T47D (cell line): ENCODE measurements at regions not wholly inside any gene's neighbourhood (a gene's known extent, or its start where the extent isn't known, plus 50 kb on each side); places are given as distances from the start of the nearest gene placed in this dataset.
A peak's percentile ranks its signal among the peaks of the same experiment; 100 is the strongest.

ENCODE experiments used
- DNase-seq, 2 experiments: peaks; one replicate each; pipeline versions ENCODE4 v3.0.0 to v3.0.0-alpha.2; 2011 to 2012; ENCODE audit warnings: low read depth in 1 of 2, low spot score in 1 of 2
- JUND ChIP-seq: IDR thresholded peaks from 2 replicates; pipeline ENCODE4 v1.6.1; 2012; ENCODE audit warnings: low read depth
- in situ Hi-C: cut with HindIII; loops from 2 replicates; pipeline ENCODE4 v1.10.0; 2016; ENCODE audit warnings: low sequenced_read_pairs, low pct_unique_long_range_greater_than_20kb

GRCh38 chr21:15241997-15242736 is 177.4 kb upstream of the NRIP1 start:
- DNase-seq: peak in 1 of 2 experiments; percentile 46
- in situ Hi-C loops: no loop called here
- TF ChIP-seq JUND: no peak

- no peak for DNase-seq
- in situ Hi-C loops: no loop called here
- no peak for TF ChIP-seq JUND
Measured at GRCh38 chr21:15242906-15243305, 178.1 kb upstream of the NRIP1 start.

GRCh38 chr21:15243406-15243805 is 178.6 kb upstream of the NRIP1 start:
- in situ Hi-C loops: no loop called here
- DNase-seq: no peak
- no peak for TF ChIP-seq JUND

GRCh38 chr21:15247613-15248012 is 182.8 kb upstream of the NRIP1 start:
- in situ Hi-C loops: no loop called here
- no peak for TF ChIP-seq JUND
- DNase-seq: no peak

- in situ Hi-C loops: no loop called here
- no peak for TF ChIP-seq JUND
- DNase-seq: no peak
Measured at GRCh38 chr21:15249285-15249993, 184.6 kb upstream of the NRIP1 start.

GRCh38 chr21:15250384-15250783 is 185.6 kb upstream of the NRIP1 start:
- DNase-seq: no peak
- no peak for TF ChIP-seq JUND
- in situ Hi-C loops: no loop called here

GRCh38 chr21:15252431-15252830 is 187.6 kb upstream of the NRIP1 start:
- no peak for TF ChIP-seq JUND
- DNase-seq: no peak
- in situ Hi-C loops: no loop called here

GRCh38 chr21:15254111-15254510 is 189.3 kb upstream of the NRIP1 start:
- DNase-seq: no peak
- in situ Hi-C loops: no loop called here
- no peak for TF ChIP-seq JUND

GRCh38 chr21:15255261-15255660 is 190.5 kb upstream of the NRIP1 start:
- no peak for TF ChIP-seq JUND
- no peak for DNase-seq
- in situ Hi-C loops: no loop called here

- DNase-seq: no peak
- in situ Hi-C loops: no loop called here
- no peak for TF ChIP-seq JUND
Measured at GRCh38 chr21:15255763-15256162, 191.0 kb upstream of the NRIP1 start.

GRCh38 chr21:15256996-15257395 is 192.2 kb upstream of the NRIP1 start:
- no peak for TF ChIP-seq JUND
- DNase-seq: no peak
- in situ Hi-C loops: no loop called here

GRCh38 chr21:15257646-15258045 is 192.8 kb upstream of the NRIP1 start:
- in situ Hi-C loops: no loop called here
- TF ChIP-seq JUND: no peak
- DNase-seq: no peak

- TF ChIP-seq JUND: no peak
- in situ Hi-C loops: no loop called here
- no peak for DNase-seq
Measured at GRCh38 chr21:15259824-15260223, 195.0 kb upstream of the NRIP1 start.
